ENCODE measurements at regions not wholly inside any gene's neighbourhood (a gene's known extent, or its start where the extent isn't known, plus 50 kb on each side); places are given as distances from the start of the nearest gene placed in this dataset.

DNA sequence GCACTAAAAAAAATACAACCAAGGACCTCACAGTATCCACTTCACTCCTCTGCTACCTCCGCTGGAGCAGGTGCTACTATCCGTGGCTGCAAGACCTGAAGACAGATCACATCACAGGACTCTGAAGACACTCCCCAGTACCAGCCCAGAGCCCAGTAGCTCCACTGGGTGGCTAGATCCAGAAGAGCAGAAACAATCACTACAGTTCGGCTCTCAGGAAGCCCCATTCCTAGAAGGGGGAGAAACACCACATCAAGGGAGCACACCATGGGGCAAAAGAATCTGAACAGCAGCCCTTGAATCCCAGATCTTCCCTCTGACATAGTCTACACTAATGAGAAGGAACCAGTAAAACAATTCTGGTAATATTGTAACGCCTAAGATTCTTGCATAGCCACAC is 494.0 kb upstream of the FAT3 start:
- 94 to 95% methylated on average over 4 of the region's 4 CpGs for WGBS, 2 experiments
- Histone ChIP-seq H3K27me3 (ENCODE audit: control insufficient read depth, insufficient read depth, low read length, poor library complexity, severe bottlenecking) (no peaks in the 10 kb centered on the region), H3K9me3 (ENCODE audit: control insufficient read depth, low read length) (no peaks in the 10 kb centered on the region), H3K4me1 (ENCODE audit: control insufficient read depth, insufficient read depth, low read length) (peaks cover 3% of the 10 kb centered on the region), H3K4me3 (ENCODE audit: insufficient read depth, low read depth, low read length) (no peak overlapping the region), H3K36me3 (ENCODE audit: control insufficient read depth, insufficient read depth, low read length) (no peaks in the 10 kb centered on the region), H3K27ac (ENCODE audit: insufficient read depth, low read depth, low read length, poor library complexity, severe bottlenecking) (no peak overlapping the region)

DNA sequence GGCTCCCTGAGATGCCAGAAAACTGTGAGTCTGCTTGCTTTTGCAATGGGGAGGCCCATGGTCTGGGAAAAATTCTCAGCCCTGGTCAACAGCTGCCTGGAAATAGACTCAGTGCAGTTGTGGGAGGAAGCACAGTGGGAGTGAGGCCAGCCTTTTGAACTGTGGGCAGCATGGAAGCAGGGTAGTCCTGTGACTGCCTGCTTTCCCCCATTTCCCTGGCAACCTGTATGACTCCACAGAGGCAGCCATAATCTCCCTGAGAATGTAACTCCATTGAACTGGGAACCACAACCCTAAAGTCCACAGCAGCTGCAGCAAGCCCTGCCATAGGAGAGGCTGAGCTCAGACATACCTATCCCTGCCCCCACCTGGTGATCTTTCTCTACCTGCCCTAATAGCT is 494.6 kb upstream of the FAT3 start:
- Histone ChIP-seq H3K4me3 (ENCODE audit: insufficient read depth, low read depth, low read length) (no peak overlapping the region), H3K4me1 (ENCODE audit: control insufficient read depth, insufficient read depth, low read length) (peaks cover 3% of the 10 kb centered on the region), H3K36me3 (ENCODE audit: control insufficient read depth, insufficient read depth, low read length) (no peaks in the 10 kb centered on the region), H3K9me3 (ENCODE audit: control insufficient read depth, low read length) (no peaks in the 10 kb centered on the region), H3K27ac (ENCODE audit: insufficient read depth, low read depth, low read length, poor library complexity, severe bottlenecking) (no peak overlapping the region), H3K27me3 (ENCODE audit: control insufficient read depth, insufficient read depth, low read length, poor library complexity, severe bottlenecking) (no peaks in the 10 kb centered on the region)

DNA sequence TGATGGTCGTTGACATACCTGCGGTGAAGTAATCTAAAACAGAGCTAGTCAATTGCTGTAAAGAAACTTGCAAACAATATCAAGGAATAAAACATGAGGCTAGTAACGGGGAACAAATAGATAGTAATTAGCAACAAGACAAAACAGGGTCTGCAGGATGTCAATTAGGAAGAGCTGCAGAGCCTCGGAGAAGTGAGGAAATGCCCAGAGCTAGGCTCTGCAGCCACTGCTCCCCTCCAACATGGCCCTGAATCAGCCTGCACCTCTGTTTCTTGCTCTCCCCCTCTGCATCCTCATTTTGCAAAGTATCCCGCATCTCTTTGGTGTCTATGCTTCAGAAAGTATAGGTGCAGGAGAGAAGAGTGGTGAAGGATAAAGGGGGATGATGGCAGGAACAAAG is 507.4 kb upstream of the FAT3 start:
- H3K36me3 ChIP-seq (ENCODE audit: control insufficient read depth, insufficient read depth, low read length): no peaks in the 10 kb centered on the region
- WGBS, 2 experiments: 49 to 60% methylated on average over 4 to 5 of the region's 5 CpGs
- H3K27me3 ChIP-seq (ENCODE audit: control insufficient read depth, insufficient read depth, low read length, poor library complexity, severe bottlenecking): no peaks in the 10 kb centered on the region
- peaks cover 3% of the 10 kb centered on the region for H3K4me1 ChIP-seq (ENCODE audit: control insufficient read depth, insufficient read depth, low read length)
- H3K27ac ChIP-seq (ENCODE audit: insufficient read depth, low read depth, low read length, poor library complexity, severe bottlenecking): no peak overlapping the region
- H3K9me3 ChIP-seq (ENCODE audit: control insufficient read depth, low read length): no peaks in the 10 kb centered on the region
- H3K4me3 ChIP-seq (ENCODE audit: insufficient read depth, low read depth, low read length): no peak overlapping the region

DNA sequence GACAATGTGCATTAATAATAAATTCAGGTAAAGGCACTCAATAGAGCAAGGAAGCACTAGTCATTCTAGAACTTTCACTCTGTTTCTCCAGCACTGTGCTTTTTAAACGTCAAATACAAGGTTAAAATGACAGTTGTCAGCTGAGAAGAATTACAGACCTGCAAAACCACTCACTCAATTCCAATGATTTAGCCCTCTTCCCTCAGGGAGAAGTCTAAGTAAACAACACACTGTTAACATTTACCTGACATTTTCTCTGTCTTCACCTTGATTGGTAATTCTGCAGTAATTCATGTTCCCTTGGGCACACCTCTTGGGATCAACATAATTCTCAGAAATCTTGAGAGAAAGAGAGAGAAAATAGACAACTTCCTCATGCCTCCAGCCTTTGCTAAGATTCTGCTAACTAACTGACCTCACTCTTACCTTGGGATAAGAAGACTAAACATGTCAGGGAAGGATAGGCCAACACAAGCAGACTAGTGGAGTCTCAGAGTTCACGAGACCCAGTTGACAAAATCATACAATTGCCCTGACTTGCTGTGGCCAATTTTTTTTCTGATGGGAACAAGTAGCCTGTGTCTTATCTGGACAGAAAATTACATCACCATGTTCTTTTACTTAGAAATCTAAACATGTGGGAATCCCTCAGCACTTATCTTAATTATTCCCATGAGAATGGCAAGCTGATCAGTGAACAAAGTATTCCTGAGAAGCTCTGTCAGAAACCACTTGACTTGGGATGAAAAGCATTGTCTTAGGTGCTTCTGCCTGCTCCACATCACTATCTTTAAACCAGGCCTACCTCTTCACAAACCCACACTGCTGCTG is 516.8 kb upstream of the FAT3 start:
- H3K9me3 ChIP-seq (ENCODE audit: control insufficient read depth, low read length): no peaks in the 10 kb centered on the region
- no peaks in the 10 kb centered on the region for H3K4me1 ChIP-seq (ENCODE audit: control insufficient read depth, insufficient read depth, low read length)
- no peak overlapping the region for H3K27ac ChIP-seq (ENCODE audit: insufficient read depth, low read depth, low read length, poor library complexity, severe bottlenecking)
- H3K27me3 ChIP-seq (ENCODE audit: control insufficient read depth, insufficient read depth, low read length, poor library complexity, severe bottlenecking): no peaks in the 10 kb centered on the region
- no peaks in the 10 kb centered on the region for H3K36me3 ChIP-seq (ENCODE audit: control insufficient read depth, insufficient read depth, low read length)
- H3K4me3 ChIP-seq (ENCODE audit: insufficient read depth, low read depth, low read length): no peak overlapping the region
- WGBS, 2 experiments: 90 to 96% methylated on average over 2 of the region's 2 CpGs

DNA sequence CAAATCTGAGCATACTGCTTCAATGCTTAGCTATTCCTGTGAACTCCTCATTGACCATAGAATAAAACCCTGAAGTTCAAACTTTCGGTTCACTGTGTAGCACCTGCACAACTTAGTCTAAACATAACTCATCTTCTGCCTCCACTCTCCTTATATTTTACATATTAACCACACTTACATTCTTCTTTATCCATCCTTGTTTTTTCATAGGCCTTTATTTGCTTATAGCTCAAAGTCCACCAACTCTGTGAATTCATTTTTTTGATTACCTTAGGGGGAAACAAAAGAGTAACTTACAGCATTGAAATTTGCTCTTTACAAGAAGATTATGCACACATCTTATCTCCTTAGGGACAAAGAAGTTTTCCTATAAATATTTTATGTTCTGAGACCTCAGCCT is 521.6 kb upstream of the FAT3 start:
- Histone ChIP-seq H3K9me3 (ENCODE audit: control insufficient read depth, low read length) (no peaks in the 10 kb centered on the region), H3K4me3 (ENCODE audit: insufficient read depth, low read depth, low read length) (no peak overlapping the region), H3K4me1 (ENCODE audit: control insufficient read depth, insufficient read depth, low read length) (no peaks in the 10 kb centered on the region), H3K36me3 (ENCODE audit: control insufficient read depth, insufficient read depth, low read length) (no peaks in the 10 kb centered on the region), H3K27me3 (ENCODE audit: control insufficient read depth, insufficient read depth, low read length, poor library complexity, severe bottlenecking) (no peaks in the 10 kb centered on the region), H3K27ac (ENCODE audit: insufficient read depth, low read depth, low read length, poor library complexity, severe bottlenecking) (no peak overlapping the region)
- 91 to 93% methylated on average over 1 of the region's 1 CpG for WGBS, 2 experiments

DNA sequence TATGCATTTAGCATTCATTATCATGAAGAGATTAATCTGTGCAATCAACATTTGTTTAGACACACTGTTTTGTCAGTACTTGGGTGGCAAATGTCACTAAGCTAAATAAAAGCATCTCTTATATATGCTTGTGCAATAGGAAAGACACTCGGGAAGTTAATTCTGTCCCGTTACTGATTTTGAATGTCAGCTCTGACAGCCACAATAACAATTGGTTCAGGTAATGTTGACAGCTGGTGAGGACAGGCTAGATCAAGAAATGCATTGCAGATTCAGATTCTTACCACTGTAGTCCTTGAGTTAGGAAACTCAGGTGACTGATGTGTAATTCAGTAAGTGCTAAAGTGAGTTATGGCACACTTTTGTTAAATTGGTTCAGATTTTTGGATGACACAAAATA is 523.8 kb upstream of the FAT3 start:
- Histone ChIP-seq H3K4me3 (ENCODE audit: insufficient read depth, low read depth, low read length) (no peak overlapping the region), H3K9me3 (ENCODE audit: control insufficient read depth, low read length) (no peaks in the 10 kb centered on the region), H3K4me1 (ENCODE audit: control insufficient read depth, insufficient read depth, low read length) (no peaks in the 10 kb centered on the region), H3K27me3 (ENCODE audit: control insufficient read depth, insufficient read depth, low read length, poor library complexity, severe bottlenecking) (no peaks in the 10 kb centered on the region), H3K36me3 (ENCODE audit: control insufficient read depth, insufficient read depth, low read length) (no peaks in the 10 kb centered on the region), H3K27ac (ENCODE audit: insufficient read depth, low read depth, low read length, poor library complexity, severe bottlenecking) (no peak overlapping the region)
- WGBS, 2 experiments: 95 to 99% methylated on average over 2 of the region's 2 CpGs

DNA sequence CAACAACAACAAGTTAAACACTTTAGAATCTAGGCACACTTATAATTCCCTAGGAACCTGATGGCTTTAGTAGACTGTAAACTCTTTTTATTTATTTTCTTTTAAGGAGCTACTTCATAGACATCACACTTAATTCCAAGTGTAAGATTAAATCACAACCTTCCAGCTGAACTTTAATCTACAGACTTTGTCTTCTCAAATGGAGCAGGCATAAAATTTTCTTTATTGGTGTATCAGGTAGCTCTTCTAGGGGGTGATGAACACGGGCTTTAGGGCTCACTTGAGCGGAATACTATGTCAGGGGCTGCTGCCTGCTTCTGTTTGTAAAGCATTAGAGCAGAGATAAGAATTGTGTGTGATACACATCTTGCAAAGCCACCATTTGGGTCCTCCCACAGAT is 525.8 kb upstream of the FAT3 start:
- WGBS, 2 experiments: 91% methylated on average over 2 of the region's 2 CpGs
- Histone ChIP-seq H3K4me1 (ENCODE audit: control insufficient read depth, insufficient read depth, low read length) (no peaks in the 10 kb centered on the region), H3K27me3 (ENCODE audit: control insufficient read depth, insufficient read depth, low read length, poor library complexity, severe bottlenecking) (no peaks in the 10 kb centered on the region), H3K4me3 (ENCODE audit: insufficient read depth, low read depth, low read length) (no peak overlapping the region), H3K36me3 (ENCODE audit: control insufficient read depth, insufficient read depth, low read length) (no peaks in the 10 kb centered on the region), H3K9me3 (ENCODE audit: control insufficient read depth, low read length) (no peaks in the 10 kb centered on the region), H3K27ac (ENCODE audit: insufficient read depth, low read depth, low read length, poor library complexity, severe bottlenecking) (no peak overlapping the region)

DNA sequence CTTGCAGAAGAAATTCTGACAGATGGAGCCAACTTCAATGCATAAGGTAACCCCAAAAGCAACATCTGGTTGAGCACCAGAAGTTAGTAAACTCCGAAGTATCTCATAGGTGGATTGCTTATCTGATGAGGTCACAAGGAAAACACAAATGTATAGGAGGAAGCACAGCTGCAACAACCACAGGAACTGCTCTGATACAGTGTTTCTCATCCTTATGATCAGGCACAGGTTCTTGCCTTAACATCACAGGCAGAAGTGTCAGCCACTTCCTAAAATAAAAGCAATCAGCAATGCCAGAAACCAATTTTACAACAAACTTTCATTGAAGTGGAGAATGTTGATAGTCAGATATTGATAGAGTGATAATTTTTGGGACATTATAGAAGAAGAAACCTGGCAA is 530.3 kb upstream of the FAT3 start:
- no peaks in the 10 kb centered on the region for H3K36me3 ChIP-seq (ENCODE audit: control insufficient read depth, insufficient read depth, low read length)
- no peaks in the 10 kb centered on the region for H3K27me3 ChIP-seq (ENCODE audit: control insufficient read depth, insufficient read depth, low read length, poor library complexity, severe bottlenecking)
- 93 to 95% methylated on average over 1 of the region's 1 CpG for WGBS, 2 experiments
- H3K4me3 ChIP-seq (ENCODE audit: insufficient read depth, low read depth, low read length): no peak overlapping the region
- no peak overlapping the region for H3K27ac ChIP-seq (ENCODE audit: insufficient read depth, low read depth, low read length, poor library complexity, severe bottlenecking)
- H3K4me1 ChIP-seq (ENCODE audit: control insufficient read depth, insufficient read depth, low read length): no peaks in the 10 kb centered on the region
- no peaks in the 10 kb centered on the region for H3K9me3 ChIP-seq (ENCODE audit: control insufficient read depth, low read length)

DNA sequence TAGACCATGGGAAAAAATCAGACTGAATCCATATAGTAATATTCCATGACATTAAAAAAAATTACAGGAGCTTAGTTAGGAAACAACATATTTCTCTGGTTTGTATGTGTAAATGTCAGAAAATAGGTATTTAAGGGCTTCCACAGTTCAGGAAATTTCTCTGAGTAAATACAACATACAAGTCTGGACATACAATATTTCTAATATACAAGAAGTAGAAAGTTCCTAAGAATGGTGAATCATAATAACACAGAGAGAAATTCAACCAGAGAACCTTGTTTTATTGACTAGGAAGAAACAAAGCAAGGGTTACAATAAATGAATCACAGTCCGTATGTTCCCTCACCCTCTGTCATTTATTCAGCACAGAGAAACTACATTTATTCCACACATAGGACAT is 532.7 kb upstream of the FAT3 start:
- Histone ChIP-seq H3K27me3 (ENCODE audit: control insufficient read depth, insufficient read depth, low read length, poor library complexity, severe bottlenecking) (no peaks in the 10 kb centered on the region), H3K27ac (ENCODE audit: insufficient read depth, low read depth, low read length, poor library complexity, severe bottlenecking) (no peak overlapping the region), H3K4me1 (ENCODE audit: control insufficient read depth, insufficient read depth, low read length) (no peaks in the 10 kb centered on the region), H3K4me3 (ENCODE audit: insufficient read depth, low read depth, low read length) (no peak overlapping the region), H3K36me3 (ENCODE audit: control insufficient read depth, insufficient read depth, low read length) (no peaks in the 10 kb centered on the region), H3K9me3 (ENCODE audit: control insufficient read depth, low read length) (no peaks in the 10 kb centered on the region)
- WGBS, 2 experiments: 92 to 94% methylated on average over 1 of the region's 1 CpG

DNA sequence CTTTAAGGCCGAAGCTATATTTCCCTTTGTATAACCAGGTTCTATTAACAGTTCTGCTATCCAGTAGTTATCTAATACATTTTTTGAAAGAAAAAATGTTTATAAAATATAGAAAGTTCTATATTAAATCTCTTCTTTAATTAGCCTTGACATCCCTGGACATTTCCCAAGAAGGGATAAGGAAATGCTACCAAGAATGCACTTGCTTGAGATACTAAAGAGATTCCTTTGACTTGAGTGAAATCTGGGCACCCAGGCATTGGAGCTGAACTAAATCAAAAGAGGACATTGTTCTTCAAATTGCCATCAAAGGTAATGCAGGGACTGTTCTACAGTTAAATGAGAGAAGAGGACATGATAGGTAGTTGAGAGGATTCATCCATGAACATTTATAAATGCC is 535.9 kb upstream of the FAT3 start:
- WGBS, 2 experiments: 67% methylated on average over 1 of the region's 1 CpG; no CpG with 5 or more reads in 1 of the 2 experiments
- no peaks in the 10 kb centered on the region for H3K27me3 ChIP-seq (ENCODE audit: control insufficient read depth, insufficient read depth, low read length, poor library complexity, severe bottlenecking)
- no peaks in the 10 kb centered on the region for H3K36me3 ChIP-seq (ENCODE audit: control insufficient read depth, insufficient read depth, low read length)
- no peak overlapping the region for H3K4me3 ChIP-seq (ENCODE audit: insufficient read depth, low read depth, low read length)
- no peak overlapping the region for H3K27ac ChIP-seq (ENCODE audit: insufficient read depth, low read depth, low read length, poor library complexity, severe bottlenecking)
- H3K4me1 ChIP-seq (ENCODE audit: control insufficient read depth, insufficient read depth, low read length): no peaks in the 10 kb centered on the region
- no peaks in the 10 kb centered on the region for H3K9me3 ChIP-seq (ENCODE audit: control insufficient read depth, low read length)

DNA sequence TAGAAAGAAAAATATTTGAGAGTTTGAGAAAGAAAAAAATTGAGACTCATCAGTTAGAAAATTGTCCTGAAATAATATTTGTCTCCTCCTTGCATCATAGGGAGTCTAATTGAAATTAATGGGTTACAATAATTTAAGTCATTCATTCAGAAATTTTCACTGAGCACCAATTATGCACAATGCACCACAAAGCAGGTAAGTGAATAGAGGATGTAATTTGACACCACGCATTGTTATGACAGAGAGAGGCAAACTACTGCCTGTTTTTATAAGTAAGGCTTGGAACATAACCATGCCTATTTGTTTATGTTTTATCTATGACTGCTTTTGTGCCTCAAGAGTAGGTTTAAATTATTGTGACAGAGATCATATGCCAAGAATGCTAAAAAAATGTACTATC is 537.9 kb upstream of the FAT3 start:
- 96 to 100% methylated on average over 1 of the region's 1 CpG for WGBS, 2 experiments
- H3K4me1 ChIP-seq (ENCODE audit: control insufficient read depth, insufficient read depth, low read length): no peaks in the 10 kb centered on the region

More for the DNA sequence above, 537.9 kb upstream of the FAT3 start:
- Histone ChIP-seq H3K4me3 (ENCODE audit: insufficient read depth, low read depth, low read length) (no peak overlapping the region), H3K27ac (ENCODE audit: insufficient read depth, low read depth, low read length, poor library complexity, severe bottlenecking) (no peak overlapping the region), H3K36me3 (ENCODE audit: control insufficient read depth, insufficient read depth, low read length) (no peaks in the 10 kb centered on the region), H3K27me3 (ENCODE audit: control insufficient read depth, insufficient read depth, low read length, poor library complexity, severe bottlenecking) (no peaks in the 10 kb centered on the region), H3K9me3 (ENCODE audit: control insufficient read depth, low read length) (no peaks in the 10 kb centered on the region)
